Activated T-helper 2 cell treated with anti-CD3 and anti-CD28 coated beads, Interferon-gamma antibody, Interleukin-2, Interleukin-4, amounts not matched to agents 10 μg/mL and 5 μg/mL and 100 μg/mL, durations not matched to agents 14 hours and 24 hours and 36 hours (primary cell): ENCODE measurements at regions not wholly inside any gene's neighbourhood (a gene's known extent, or its start where the extent isn't known, plus 50 kb on each side); places are given as distances from the start of the nearest gene placed in this dataset.

ENCODE experiments used
- DNase-seq: peaks from one replicate; pipeline ENCODE4 v3.0.0; 2021; ENCODE audit warnings: low spot score
- H3K27ac Mint-ChIP-seq: one replicate; pipeline ENCODE4 v1.8.0; 2021; ENCODE audit warnings: mixed read lengths
- H3K27me3 Mint-ChIP-seq: one replicate; pipeline ENCODE4 v1.8.0; 2021; ENCODE audit warnings: low read depth, mixed read lengths
- H3K36me3 Mint-ChIP-seq: one replicate; pipeline ENCODE4 v1.8.0; 2021; ENCODE audit warnings: low read depth, mixed read lengths
- H3K4me1 Mint-ChIP-seq: one replicate; pipeline ENCODE4 v1.8.0; 2021; ENCODE audit warnings: low read depth, mixed read lengths
- H3K4me3 Mint-ChIP-seq: one replicate; pipeline ENCODE4 v1.8.0; 2021; ENCODE audit warnings: low read depth, mild to moderate bottlenecking, moderate library complexity, mixed read lengths
- H3K9me3 Mint-ChIP-seq: one replicate; pipeline ENCODE4 v1.8.0; 2021; ENCODE audit warnings: mixed read lengths
- intact Hi-C: fragments of 100-400 bp; cut with micrococcal nuclease; formaldehyde crosslinking; loops from one replicate; pipeline ENCODE4 v1.15.1; 2023

GRCh38 chr2:54401554-54401953 lies 54.6 kb upstream of the SPTBN1 start:
- H3K36me3 Mint-ChIP-seq: no peaks in the 10 kb centered on the region
- no peaks in the 10 kb centered on the region for H3K4me1 Mint-ChIP-seq
- H3K4me3 Mint-ChIP-seq: no peak overlapping the region
- H3K27ac Mint-ChIP-seq: no peak overlapping the region
- H3K9me3 Mint-ChIP-seq: no peaks in the 10 kb centered on the region
- DNase-seq: no peak
- peaks cover 16% of the 10 kb centered on the region for H3K27me3 Mint-ChIP-seq
- intact Hi-C loops: no loop called here

GRCh38 chr2:54402350-54402749 lies 53.8 kb upstream of the SPTBN1 start:
- peaks cover 19% of the 10 kb centered on the region for H3K27me3 Mint-ChIP-seq
- DNase-seq: no peak
- intact Hi-C loops: no loop called here
- H3K9me3 Mint-ChIP-seq: no peaks in the 10 kb centered on the region
- no peaks in the 10 kb centered on the region for H3K36me3 Mint-ChIP-seq
- H3K27ac Mint-ChIP-seq: no peak overlapping the region
- H3K4me3 Mint-ChIP-seq: no peak overlapping the region
- no peaks in the 10 kb centered on the region for H3K4me1 Mint-ChIP-seq

GRCh38 chr2:54403512-54404238 lies 52.5 kb upstream of the SPTBN1 start:
- H3K27me3 Mint-ChIP-seq: peaks cover 23% of the 10 kb centered on the region
- intact Hi-C loops: no loop called here
- no peak overlapping the region for H3K27ac Mint-ChIP-seq
- DNase-seq: no peak
- H3K4me1 Mint-ChIP-seq: no peaks in the 10 kb centered on the region
- no peaks in the 10 kb centered on the region for H3K9me3 Mint-ChIP-seq
- H3K36me3 Mint-ChIP-seq: no peaks in the 10 kb centered on the region
- no peak overlapping the region for H3K4me3 Mint-ChIP-seq

GRCh38 chr2:54404270-54404669 lies 51.9 kb upstream of the SPTBN1 start:
- Mint-ChIP-seq H3K4me1 (no peaks in the 10 kb centered on the region), H3K36me3 (no peaks in the 10 kb centered on the region), H3K4me3 (no peak overlapping the region), H3K27me3 (peaks cover 23% of the 10 kb centered on the region), H3K27ac (no peak overlapping the region), H3K9me3 (no peaks in the 10 kb centered on the region)
- DNase-seq: no peak
- intact Hi-C loops: no loop called here

- no peaks in the 10 kb centered on the region for H3K36me3 Mint-ChIP-seq
- DNase-seq: no peak
- H3K27me3 Mint-ChIP-seq: peaks cover 20% of the 10 kb centered on the region
- no peaks in the 10 kb centered on the region for H3K9me3 Mint-ChIP-seq
- H3K4me1 Mint-ChIP-seq: no peaks in the 10 kb centered on the region
- H3K27ac Mint-ChIP-seq: no peak overlapping the region
- intact Hi-C loops: no loop called here
- H3K4me3 Mint-ChIP-seq: no peak overlapping the region
Observed at GRCh38 chr2:54406031-54406430, 50.1 kb upstream of the SPTBN1 start.
